A172 (cell line): ENCODE measurements at regions not wholly inside any gene's neighbourhood (a gene's known extent, or its start where the extent isn't known, plus 50 kb on each side); places are given as distances from the start of the nearest gene placed in this dataset.
"Not testable (repeated sequence)": the region's sequence is repeated elsewhere in the genome, so short reads cannot be mapped to it uniquely, and the experiment has no call there.

Experiments used
- DNase-seq: peaks from one replicate; pipeline ENCODE4 v3.0.0-alpha.2; 2015; ENCODE audit warnings: low spot score

- no peak for DNase-seq
Measured at GRCh38 chr4:173091362-173091761, 77.2 kb upstream of the GALNT7 start.

GRCh38 chr4:173091958-173092357 is 76.7 kb upstream of the GALNT7 start:
- no peak for DNase-seq

GRCh38 chr4:173093361-173093760 is 75.2 kb upstream of the GALNT7 start:
- DNase-seq = no peak

GRCh38 chr4:173094739-173095421 is 73.7 kb upstream of the GALNT7 start:
- DNase-seq = no peak

GRCh38 chr4:173099447-173099846 is 69.2 kb upstream of the GALNT7 start:
- not testable (repeated sequence) for DNase-seq

GRCh38 chr4:173111031-173111430 is 57.6 kb upstream of the GALNT7 start:
- no peak for DNase-seq

- peak; percentile 14 for DNase-seq
Measured at GRCh38 chr4:173117430-173117829, 51.2 kb upstream of the GALNT7 start.
